ENCODE measurements at regions not wholly inside any gene's neighbourhood (a gene's known extent, or its start where the extent isn't known, plus 50 kb on each side); places are given as distances from the start of the nearest gene placed in this dataset.
"Not testable (repeated sequence)": the region's sequence is repeated elsewhere in the genome, so short reads cannot be mapped to it uniquely, and the experiment has no call there.

- H3K27ac ChIP-seq, result no peak overlapping the region
- TF ChIP-seq CTCF (conservative IDR thresholded peaks at IDR 0.05), result no peak
Measured at GRCh38 chr20:61100489-61100888, 151.6 kb upstream of the CDH4 start.

- not testable (repeated sequence) for H3K27ac ChIP-seq
Measured at GRCh38 chr20:61101321-61101720, 150.7 kb upstream of the CDH4 start.

- TF ChIP-seq CTCF (conservative IDR thresholded peaks at IDR 0.05), result no peak
- no peak overlapping the region for H3K27ac ChIP-seq
Measured at GRCh38 chr20:61104232-61104631, 147.8 kb upstream of the CDH4 start.

GRCh38 chr20:61105395-61105794, 146.7 kb upstream of the CDH4 start:
- no peak for TF ChIP-seq CTCF (conservative IDR thresholded peaks at IDR 0.05)
- no peak overlapping the region for H3K27ac ChIP-seq

GRCh38 chr20:61106438-61106837, 145.6 kb upstream of the CDH4 start:
- TF ChIP-seq CTCF (conservative IDR thresholded peaks at IDR 0.05), result no peak
- H3K27ac ChIP-seq, result no peak overlapping the region

- no peak overlapping the region for H3K27ac ChIP-seq
- TF ChIP-seq CTCF (conservative IDR thresholded peaks at IDR 0.05), result no peak
Measured at GRCh38 chr20:61109221-61109805, 142.7 kb upstream of the CDH4 start.

- no peak overlapping the region for H3K27ac ChIP-seq
- TF ChIP-seq CTCF (conservative IDR thresholded peaks at IDR 0.05), result no peak
Measured at GRCh38 chr20:61112515-61112914, 139.5 kb upstream of the CDH4 start.

GRCh38 chr20:61113731-61114130, 138.3 kb upstream of the CDH4 start:
- H3K27ac ChIP-seq, result peak overlapping the region; percentile 89; the same call in 1 of the 2 replicates
- no peak for TF ChIP-seq CTCF (conservative IDR thresholded peaks at IDR 0.05)
